ENCODE measurements at regions not wholly inside any gene's neighbourhood (a gene's known extent, or its start where the extent isn't known, plus 50 kb on each side); places are given as distances from the start of the nearest gene placed in this dataset.

DNA sequence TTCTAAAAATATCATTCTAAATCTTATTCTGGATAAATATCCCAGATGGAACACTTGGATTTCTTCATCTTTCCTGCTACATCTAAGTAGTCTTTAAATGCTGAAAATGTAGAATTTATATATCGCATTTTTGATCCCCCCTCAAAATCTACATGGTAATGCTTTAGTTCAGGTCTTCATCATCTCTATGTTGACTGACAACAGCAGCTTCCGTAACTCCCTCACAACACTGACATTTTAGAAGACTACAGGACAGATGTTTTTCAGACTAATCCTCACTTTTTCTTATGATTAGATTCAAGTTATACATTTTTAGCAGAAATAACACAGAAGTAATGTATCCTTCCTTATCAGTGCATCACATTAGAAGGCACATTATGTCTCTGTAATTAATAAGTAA is 336.5 kb downstream of the LMO4 start:
- DNase-seq (ENCODE audit: low read depth in 2 of 3, low spot score in 2 of 3): no peak

- no peak for DNase-seq (ENCODE audit: low read depth in 2 of 3, low spot score in 2 of 3)
Observed at GRCh38 chr1:87666681-87667080, 338.0 kb downstream of the LMO4 start.

GRCh38 chr1:87669674-87670073 is 341.0 kb downstream of the LMO4 start:
- DNase-seq (ENCODE audit: low read depth in 2 of 3, low spot score in 2 of 3): no peak

- no peak for DNase-seq (ENCODE audit: low read depth in 2 of 3, low spot score in 2 of 3)
Observed at GRCh38 chr1:87673309-87673708, 344.6 kb downstream of the LMO4 start.

DNA sequence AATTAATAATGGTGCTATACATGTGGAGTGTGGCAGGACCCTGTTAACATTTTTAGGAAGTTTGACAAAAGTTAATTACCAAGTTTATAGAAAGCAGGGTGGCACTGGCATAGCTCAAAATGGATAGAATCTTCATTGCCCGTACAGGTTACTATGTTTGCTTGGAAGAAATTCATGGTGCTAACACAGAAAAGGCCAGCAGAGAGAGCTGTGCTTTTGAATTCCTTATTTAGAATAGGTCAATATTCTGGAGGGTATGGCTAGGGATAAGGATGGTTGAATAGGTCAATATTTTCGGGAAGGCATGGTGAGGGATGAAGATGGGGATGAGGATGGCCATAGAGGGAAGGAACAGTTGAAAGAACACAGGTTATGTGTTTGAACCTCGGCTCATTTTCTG is 345.1 kb downstream of the LMO4 start:
- peak in 1 of 3 donors; percentile 7 for DNase-seq (ENCODE audit: low read depth in 2 of 3, low spot score in 2 of 3)

- DNase-seq (ENCODE audit: low read depth in 2 of 3, low spot score in 2 of 3): no peak
Observed at GRCh38 chr1:87674791-87675190, 346.1 kb downstream of the LMO4 start.

DNA sequence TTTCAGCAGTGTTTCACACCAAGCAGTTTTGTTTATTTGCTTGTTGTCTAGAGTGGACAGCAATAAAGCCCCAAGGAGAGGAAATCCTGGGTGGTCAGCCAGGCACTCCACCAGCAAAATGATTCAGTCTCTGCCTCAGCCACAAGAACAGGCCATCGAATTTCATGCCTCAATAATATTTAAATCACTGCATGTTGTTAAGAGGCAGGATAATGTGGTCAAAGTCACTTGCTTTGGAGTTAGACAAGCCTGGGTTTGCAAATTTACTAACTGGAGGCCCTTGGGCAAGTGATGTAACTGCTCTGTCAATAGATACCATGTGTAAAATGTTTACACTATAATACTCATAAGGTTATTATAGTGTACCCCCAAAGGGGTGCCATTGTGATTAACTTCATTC is 349.6 kb downstream of the LMO4 start:
- no peak for DNase-seq (ENCODE audit: low read depth in 2 of 3, low spot score in 2 of 3)

- no peak for DNase-seq (ENCODE audit: low read depth in 2 of 3, low spot score in 2 of 3)
Observed at GRCh38 chr1:87682565-87682964, 353.9 kb downstream of the LMO4 start.

DNA sequence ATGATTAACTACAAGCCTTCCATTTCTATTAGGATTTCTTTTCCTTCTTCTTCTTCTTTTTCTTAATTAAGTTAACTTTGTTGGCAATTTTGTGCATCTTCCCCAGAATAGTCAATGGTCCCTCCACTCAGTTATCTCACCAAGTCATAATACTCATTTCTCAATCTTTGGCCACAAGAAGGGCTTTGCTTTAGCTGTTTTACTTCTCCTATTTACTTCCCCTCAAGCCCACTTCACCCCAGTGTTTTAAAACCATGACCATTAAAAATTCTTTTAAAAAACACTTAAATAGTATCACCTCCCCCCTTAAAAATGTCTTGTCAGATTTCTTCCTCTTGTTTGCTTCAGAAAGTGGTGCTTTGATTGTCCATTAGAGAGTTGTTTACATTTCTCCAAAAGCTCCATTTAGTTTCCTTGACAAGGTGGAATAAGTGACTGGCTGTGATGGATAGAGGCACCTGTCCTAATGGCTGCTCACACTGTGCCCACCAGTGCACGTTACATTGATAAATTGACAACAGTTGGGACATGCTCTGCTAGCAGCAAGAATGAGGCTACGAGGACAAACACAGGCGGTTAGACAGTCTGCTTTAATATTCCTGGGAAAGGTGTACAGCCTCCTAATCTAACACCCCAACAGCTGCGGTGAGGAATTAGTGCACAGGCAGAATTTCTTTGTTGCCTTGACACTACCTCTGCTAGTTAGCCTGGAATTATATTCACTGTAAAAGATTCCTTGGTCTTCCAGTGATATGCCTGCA is 354.7 kb downstream of the LMO4 start:
- peak in 1 of 3 donors; percentile 57 for DNase-seq (ENCODE audit: low read depth in 2 of 3, low spot score in 2 of 3)

DNA sequence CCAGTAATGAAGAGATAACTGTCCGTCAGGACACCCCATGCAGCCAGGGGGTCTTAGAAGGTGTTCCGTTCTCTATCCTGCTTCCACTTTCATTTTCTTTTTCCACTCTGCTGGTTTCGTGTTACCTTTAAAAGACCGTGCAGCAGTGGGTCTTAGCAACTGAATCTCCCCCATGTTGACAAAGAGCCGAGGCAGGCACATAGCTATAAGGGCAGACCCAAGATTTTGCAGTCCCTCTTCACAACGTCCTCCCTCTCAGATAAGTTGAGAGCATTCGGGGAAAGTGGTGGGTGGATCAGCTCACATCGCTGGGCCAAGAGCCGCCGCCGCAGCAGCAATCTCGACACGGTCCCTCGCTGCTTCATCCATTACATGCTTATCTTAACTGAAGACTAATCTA is 355.5 kb downstream of the LMO4 start:
- DNase-seq (ENCODE audit: low read depth in 2 of 3, low spot score in 2 of 3): no peak

GRCh38 chr1:87684713-87685205 is 356.1 kb downstream of the LMO4 start:
- DNase-seq (ENCODE audit: low read depth in 2 of 3, low spot score in 2 of 3): no peak

DNA sequence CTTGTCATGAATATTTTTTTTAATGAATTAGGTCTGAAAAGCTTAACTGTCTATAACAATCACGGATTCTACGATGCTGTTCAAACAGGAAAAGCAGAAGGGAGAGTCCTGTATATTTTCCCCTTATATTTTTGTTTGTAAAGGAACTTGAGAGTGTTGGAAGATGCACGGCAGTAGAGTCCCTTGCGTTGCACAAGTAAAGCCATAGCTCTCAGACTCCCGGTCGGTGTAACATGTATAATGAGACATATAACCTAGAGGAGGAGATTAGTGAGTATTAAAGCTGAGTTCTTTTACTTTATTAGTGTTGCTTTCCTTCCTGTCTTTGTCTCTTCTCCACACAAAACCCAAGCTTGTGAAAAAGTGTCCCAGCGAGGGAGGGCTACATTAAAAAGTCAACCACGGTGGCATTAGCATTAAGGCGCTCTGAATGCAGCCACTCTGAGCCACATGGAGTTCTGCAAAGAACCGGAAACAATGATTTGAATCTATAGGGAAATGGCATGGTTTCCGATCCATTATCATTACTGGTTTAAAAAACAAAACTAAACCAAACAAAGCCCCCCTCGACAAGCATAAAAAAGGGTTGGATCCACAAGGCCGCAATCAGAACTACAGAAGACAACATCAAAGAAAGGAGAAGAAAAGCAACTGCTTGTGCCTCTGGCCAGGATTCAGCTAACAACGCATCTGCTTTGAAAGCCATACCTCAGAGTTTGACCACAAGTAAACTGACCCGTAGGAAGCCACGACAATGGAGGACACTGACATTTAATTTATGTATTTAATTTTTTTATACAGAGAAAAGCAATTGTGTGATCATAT is 356.8 kb downstream of the LMO4 start:
- DNase-seq (ENCODE audit: low read depth in 2 of 3, low spot score in 2 of 3): no peak

DNA sequence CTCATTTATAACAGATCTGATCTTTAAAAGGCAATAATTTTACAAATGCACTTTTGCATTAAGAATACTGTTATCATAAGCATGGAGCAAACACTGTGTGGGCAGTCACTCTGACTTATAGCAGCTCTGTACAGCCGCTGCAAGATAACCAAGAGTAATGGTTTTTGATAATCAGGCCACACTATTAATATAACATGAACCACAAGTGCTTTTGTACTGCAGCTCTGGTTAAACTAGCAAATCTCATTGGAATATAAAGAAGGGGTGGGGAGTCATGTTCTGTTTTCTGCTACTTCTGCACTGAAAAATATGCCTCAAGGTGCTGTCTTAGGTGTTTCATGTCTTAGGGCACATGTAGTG is 357.4 kb downstream of the LMO4 start:
- DNase-seq (ENCODE audit: low read depth in 2 of 3, low spot score in 2 of 3): no peak

- no peak for DNase-seq (ENCODE audit: low read depth in 2 of 3, low spot score in 2 of 3)
Observed at GRCh38 chr1:87686671-87687070, 358.0 kb downstream of the LMO4 start.

DNA sequence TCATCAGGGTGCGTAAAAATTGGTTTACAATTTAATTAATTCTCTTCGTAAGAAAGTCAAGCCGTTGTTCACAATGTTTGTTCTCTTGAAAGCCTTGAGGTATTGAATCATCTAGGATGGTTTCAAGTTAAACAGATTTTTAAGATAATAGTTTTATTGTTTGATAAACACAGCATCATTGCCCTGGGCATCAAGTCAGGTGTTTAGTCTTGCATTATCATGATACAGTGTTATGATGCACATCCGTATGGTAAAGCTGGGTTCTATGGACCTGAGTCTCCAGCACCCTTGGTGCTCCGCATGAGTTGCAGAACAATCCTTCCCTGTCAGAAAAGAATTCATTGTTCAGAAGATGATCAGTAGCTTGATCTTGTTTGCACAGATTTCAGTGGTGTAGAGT is 359.5 kb downstream of the LMO4 start:
- DNase-seq (ENCODE audit: low read depth in 2 of 3, low spot score in 2 of 3): no peak

- DNase-seq (ENCODE audit: low read depth in 2 of 3, low spot score in 2 of 3): no peak
Observed at GRCh38 chr1:87689487-87689886, 360.8 kb downstream of the LMO4 start.

DNA sequence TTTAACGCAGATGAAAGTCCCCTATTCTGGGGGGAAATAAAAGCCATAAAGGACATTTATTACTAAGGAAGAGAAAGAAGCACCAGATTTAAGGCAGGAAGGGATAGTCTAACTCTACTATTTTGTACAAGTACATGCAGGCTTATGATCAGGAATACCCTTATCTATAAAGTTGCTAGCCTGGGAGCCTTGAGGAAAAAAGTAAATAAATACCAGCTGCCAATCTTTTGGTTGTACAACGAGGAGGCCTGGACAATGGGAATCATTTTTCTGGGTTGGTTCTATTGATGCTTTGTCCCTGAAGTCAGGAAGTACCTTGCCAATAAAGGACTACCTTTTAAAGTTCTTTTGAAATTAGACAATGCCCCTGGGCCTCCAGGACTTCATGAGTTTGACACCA is 367.8 kb downstream of the LMO4 start:
- DNase-seq (ENCODE audit: low read depth in 2 of 3, low spot score in 2 of 3): no peak

DNA sequence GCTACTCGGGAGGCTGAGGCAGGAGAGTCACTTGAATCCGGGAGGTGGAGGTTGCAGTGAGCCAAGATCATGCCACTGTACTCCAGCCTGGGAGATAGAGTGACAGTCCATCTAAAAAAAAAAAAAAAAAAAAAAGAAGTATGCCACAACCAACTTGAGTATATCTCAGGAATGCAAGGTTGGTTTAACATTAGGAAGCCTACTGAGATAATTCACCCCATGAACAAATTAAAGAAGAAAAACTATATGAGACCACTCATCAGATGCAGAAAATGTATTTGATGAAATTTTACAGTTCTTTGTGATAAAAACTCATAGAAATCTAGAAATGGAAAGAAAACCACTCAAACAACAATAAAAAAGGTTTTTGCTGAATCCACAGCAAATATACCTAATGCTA is 373.8 kb downstream of the LMO4 start:
- no peak for DNase-seq (ENCODE audit: low read depth in 2 of 3, low spot score in 2 of 3)

GRCh38 chr1:87705233-87705632 is 376.6 kb downstream of the LMO4 start:
- DNase-seq (ENCODE audit: low read depth in 2 of 3, low spot score in 2 of 3): no peak

- no peak for DNase-seq (ENCODE audit: low read depth in 2 of 3, low spot score in 2 of 3)
Observed at GRCh38 chr1:87706203-87706602, 377.5 kb downstream of the LMO4 start.

DNA sequence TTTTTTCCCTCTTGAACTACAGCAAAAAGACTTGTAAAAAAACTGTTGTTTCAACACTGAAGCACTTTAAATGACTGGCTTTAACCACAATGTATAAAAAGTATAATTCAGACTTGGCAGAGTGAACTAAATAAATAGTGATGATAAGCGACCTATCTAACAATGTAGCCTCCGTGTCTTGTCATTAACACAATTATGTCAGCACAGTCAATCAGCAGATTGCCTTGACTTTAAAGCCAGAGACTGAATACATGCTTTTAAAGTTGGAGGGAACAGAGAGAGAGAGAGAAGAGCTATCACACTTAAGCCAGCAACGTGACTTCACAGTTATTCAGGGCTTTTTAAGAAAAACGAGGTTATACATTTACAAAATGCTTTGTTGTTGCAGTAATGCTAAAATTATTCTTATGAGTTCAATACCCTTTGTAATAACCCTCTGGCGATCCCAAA is 378.1 kb downstream of the LMO4 start:
- DNase-seq (ENCODE audit: low read depth in 2 of 3, low spot score in 2 of 3): no peak

- DNase-seq (ENCODE audit: low read depth in 2 of 3, low spot score in 2 of 3): no peak
Observed at GRCh38 chr1:87707411-87707810, 378.7 kb downstream of the LMO4 start.
